GM12864 (cell line): ENCODE measurements at regions not wholly inside any gene's neighbourhood (a gene's known extent, or its start where the extent isn't known, plus 50 kb on each side); places are given as distances from the start of the nearest gene placed in this dataset.

Source experiments
- DNase-seq: peaks from one replicate; pipeline ENCODE4 v3.0.0-alpha.2; 2011; ENCODE audit warnings: low read depth
- H3K4me3 ChIP-seq: 2 replicates; pipeline ENCODE4 v1.5.1; 2011; ENCODE audit warnings: mild to moderate bottlenecking, low read depth, low read length, control low read depth
- CTCF ChIP-seq: IDR thresholded peaks from 2 replicates; pipeline ENCODE4 v1.5.1; 2011; ENCODE audit warnings: low read depth, mild to moderate bottlenecking, moderate library complexity, low read length, control low read depth, inconsistent platforms; ENCODE audit errors: missing control alignments

GRCh38 chr7:156194813-156195212, 382.6 kb upstream of the SHH start:
- TF ChIP-seq CTCF, result no peak
- DNase-seq, result no peak
- no peak overlapping the region for H3K4me3 ChIP-seq

GRCh38 chr7:156192921-156193320, 380.7 kb upstream of the SHH start:
- no peak for DNase-seq
- no peak overlapping the region for H3K4me3 ChIP-seq
- TF ChIP-seq CTCF, result no peak

GRCh38 chr7:156191090-156191489, 378.8 kb upstream of the SHH start:
- DNase-seq, result no peak
- TF ChIP-seq CTCF, result no peak
- no peak overlapping the region for H3K4me3 ChIP-seq

- no peak for TF ChIP-seq CTCF
These were observed 372.8 kb upstream of the SHH start for GRCh38 chr7:156185076-156185475.

GRCh38 chr7:156184164-156184563, 371.9 kb upstream of the SHH start:
- no peak for TF ChIP-seq CTCF
- DNase-seq, result no peak
- H3K4me3 ChIP-seq, result no peak overlapping the region

More at GRCh38 chr7:156185076-156185475, 372.8 kb upstream of the SHH start:
- no peak for DNase-seq
- no peak overlapping the region for H3K4me3 ChIP-seq

- TF ChIP-seq CTCF, result no peak
- no peak for DNase-seq
- no peak overlapping the region for H3K4me3 ChIP-seq
These were observed 368.4 kb upstream of the SHH start for GRCh38 chr7:156180451-156181229.

GRCh38 chr7:156179872-156180390, 367.7 kb upstream of the SHH start:
- no peak for TF ChIP-seq CTCF
- no peak for DNase-seq
- no peak overlapping the region for H3K4me3 ChIP-seq
